GM10248 (cell line): ENCODE measurements at regions not wholly inside any gene's neighbourhood (a gene's known extent, or its start where the extent isn't known, plus 50 kb on each side); places are given as distances from the start of the nearest gene placed in this dataset.

ENCODE experiments used
- CTCF ChIA-PET: fragments of 300-600 bp; sonication (Branson Sonifier 250); formaldehyde crosslinking; extraction: SDS; loops from one replicate; lab custom pipeline; 2021; ENCODE audit warnings: antibody characterized with exemption; lab: Yijun Ruan, JAX
- POLR2A ChIA-PET: fragments of 350-650 bp; sonication (Branson Sonifier 250); formaldehyde crosslinking; extraction: SDS; loops from one replicate; lab custom pipeline; 2020; ENCODE audit warnings: antibody characterized with exemption; lab: Yijun Ruan, JAX
- DNase-seq: peaks from one replicate; pipeline ENCODE4 v3.0.0; 2012; ENCODE audit errors: extremely low spot score
- TF ChIP-seq, protein P1 (sequence below): IDR thresholded peaks from 2 replicates; pipeline ENCODE4 v1.5.1; 2012; ENCODE audit warnings: mild to moderate bottlenecking, low read depth; ENCODE audit errors: extremely low read depth, missing control alignments, control extremely low read depth

DNA sequence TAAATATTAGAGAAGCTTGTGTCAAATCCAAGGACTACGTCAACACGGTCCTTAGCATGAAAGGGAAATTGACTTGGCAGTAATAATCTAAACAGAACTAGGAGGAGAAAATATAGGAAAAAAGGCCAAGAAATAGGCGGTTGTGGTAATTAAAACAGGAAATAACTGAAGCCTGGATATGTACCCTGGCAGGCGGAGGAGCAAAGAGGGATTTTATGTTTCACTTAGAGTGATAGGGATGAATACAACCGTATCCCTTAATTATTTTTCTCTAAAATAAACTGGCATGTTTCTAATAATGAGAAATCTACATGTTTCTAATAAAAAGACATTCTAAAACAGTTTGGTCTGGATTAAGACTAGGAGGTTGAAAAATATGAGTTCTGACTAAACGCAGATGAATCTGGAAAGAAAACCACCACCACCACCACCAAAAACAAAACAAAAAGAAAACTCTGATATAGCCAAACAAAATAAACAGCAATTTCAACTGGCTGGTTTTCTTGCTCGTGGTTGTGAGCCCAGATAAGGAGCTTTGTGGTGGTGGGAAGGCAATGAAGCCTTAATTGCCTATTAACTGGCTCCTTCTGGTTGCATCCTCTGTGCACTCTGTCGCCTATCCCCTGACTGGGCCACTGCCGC, 334.2 kb upstream of the SNX7 start:
- CTCF ChIA-PET, result no interaction called here
- POLR2A ChIA-PET, result no interaction called here
- TF ChIP-seq, protein P1, sequence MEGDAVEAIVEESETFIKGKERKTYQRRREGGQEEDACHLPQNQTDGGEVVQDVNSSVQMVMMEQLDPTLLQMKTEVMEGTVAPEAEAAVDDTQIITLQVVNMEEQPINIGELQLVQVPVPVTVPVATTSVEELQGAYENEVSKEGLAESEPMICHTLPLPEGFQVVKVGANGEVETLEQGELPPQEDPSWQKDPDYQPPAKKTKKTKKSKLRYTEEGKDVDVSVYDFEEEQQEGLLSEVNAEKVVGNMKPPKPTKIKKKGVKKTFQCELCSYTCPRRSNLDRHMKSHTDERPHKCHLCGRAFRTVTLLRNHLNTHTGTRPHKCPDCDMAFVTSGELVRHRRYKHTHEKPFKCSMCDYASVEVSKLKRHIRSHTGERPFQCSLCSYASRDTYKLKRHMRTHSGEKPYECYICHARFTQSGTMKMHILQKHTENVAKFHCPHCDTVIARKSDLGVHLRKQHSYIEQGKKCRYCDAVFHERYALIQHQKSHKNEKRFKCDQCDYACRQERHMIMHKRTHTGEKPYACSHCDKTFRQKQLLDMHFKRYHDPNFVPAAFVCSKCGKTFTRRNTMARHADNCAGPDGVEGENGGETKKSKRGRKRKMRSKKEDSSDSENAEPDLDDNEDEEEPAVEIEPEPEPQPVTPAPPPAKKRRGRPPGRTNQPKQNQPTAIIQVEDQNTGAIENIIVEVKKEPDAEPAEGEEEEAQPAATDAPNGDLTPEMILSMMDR, result no peak
- no peak for DNase-seq

DNA sequence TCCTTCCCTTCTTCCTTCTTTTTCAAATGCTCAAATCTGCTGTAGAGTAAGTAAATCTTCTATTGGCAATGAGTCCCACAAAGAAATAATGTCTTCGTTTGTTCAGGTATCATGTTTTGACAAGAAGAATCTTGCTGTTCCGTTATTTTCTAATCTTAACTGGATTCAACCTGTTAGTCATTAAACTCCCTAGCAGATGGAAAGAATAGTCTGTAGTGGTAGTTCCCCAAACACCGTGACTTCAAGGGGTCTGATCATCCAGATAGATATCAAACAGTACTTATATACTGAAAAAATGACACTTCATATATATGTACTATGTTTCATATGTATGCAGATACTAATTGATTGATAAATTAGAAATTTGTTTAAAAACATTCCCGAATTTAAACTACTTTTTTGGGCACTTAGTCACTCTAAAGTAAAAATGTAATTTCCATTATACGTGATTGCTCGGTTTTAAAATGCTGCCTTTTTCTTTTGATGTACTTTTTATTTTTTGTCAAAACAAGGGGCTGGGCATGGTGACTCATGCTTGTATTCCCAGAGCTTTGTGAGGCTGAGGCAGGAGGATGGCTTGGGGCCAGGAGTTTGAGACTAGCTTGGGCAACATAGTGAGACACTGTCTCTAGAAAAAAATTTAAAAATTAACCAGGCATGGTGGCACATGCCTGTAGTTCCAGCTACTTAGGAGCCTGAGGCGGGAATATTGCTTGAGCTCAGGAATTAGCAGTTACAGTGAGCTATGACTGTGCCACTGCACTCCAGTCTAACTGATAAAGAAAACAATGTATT, 335.7 kb upstream of the SNX7 start:
- DNase-seq, result no peak
- ChIA-PET CTCF (interaction anchor here (1.7 kb wide), 1 partner anchor 8 kb away, joined by 5 read pairs; no protein-coding TSS in a partner anchor), POLR2A (no interaction called here)
- TF ChIP-seq, protein P1, result no peak

DNA sequence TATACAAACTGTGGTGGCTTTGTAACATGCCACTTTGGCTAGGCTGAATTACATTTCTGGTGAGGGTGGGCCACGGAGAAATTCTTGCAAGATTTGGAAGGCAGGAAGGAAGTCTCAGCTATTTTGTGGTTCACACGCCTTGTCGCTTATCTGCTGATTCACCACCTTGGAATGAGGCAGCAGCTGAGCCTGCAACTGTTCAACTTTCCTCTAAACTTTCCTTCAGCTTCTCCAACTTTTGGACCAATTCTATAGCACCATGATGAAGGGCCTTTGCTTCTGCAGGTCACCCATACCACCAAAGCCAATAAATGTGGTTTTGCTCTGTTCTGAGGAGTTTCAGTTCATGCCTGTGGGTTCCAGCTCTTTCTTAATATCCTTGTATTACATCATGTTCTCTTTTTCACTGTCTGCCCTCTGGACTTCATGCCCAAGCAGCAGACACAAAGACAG, 337.6 kb upstream of the SNX7 start:
- POLR2A ChIA-PET, result no interaction called here
- no peak for DNase-seq
- CTCF ChIA-PET, result interaction anchor here (1.7 to 1.8 kb wide), 2 partner anchors 10 to 17 kb away, joined by 5 to 6 read pairs; no protein-coding TSS in a partner anchor
- TF ChIP-seq, protein P1, result no peak

GRCh38 chr1:98323388-98323787, 338.1 kb upstream of the SNX7 start:
- no peak for DNase-seq
- TF ChIP-seq, protein P1, result no peak
- CTCF ChIA-PET, result interaction anchor here (1.8 kb wide), 1 partner anchor 17 kb away, joined by 6 read pairs; no protein-coding TSS in a partner anchor
- POLR2A ChIA-PET, result no interaction called here

DNA sequence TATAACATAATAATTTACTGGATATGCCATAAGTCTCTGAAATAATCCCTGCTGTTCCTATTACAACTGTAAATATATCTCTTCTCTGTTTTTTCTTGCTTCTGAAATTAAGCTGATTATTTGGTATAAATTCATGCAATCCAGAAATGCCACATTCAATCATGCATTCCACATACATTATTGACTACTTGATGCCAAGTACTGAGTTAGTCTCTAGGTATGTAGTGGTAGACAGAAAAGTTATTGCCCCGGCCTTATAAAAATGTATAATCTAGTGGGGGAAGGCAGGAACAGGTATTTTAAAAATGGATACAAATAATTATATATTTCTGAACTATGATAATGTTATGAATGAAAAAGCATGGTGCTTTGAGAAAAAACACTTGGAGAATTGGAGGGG, 338.6 kb upstream of the SNX7 start:
- no peak for DNase-seq
- CTCF ChIA-PET, result interaction anchor here (1.8 kb wide), 1 partner anchor 18 kb away, joined by 6 read pairs; no protein-coding TSS in a partner anchor
- POLR2A ChIA-PET, result no interaction called here
- TF ChIP-seq, protein P1, result no peak

DNA sequence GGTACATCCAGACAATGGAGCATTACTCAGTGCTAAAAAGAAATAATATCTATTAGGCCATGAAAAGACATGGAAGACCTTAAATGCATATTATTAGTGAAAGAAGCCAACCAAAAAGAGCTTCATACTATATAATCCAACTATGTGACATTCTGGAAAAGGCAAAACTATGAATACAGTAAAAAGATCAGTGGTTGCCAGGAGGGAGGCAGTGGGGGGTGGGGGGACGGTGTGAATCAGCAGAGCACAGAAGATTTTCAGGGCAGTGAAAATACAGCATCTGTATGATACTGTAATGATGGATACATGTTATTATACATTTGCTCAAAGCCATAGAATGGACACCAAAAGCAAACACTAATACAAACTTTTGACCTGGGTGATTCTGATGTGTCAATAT, 339.4 kb upstream of the SNX7 start:
- POLR2A ChIA-PET, result no interaction called here
- CTCF ChIA-PET, result no interaction called here
- no peak for DNase-seq
- TF ChIP-seq, protein P1, result no peak
